ENCODE measurements at regions not wholly inside any gene's neighbourhood (a gene's known extent, or its start where the extent isn't known, plus 50 kb on each side); places are given as distances from the start of the nearest gene placed in this dataset.

GRCh38 chr13:86758116-86758515 lies 913.1 kb upstream of the SLITRK5 start:
- WGBS: 79% methylated on average over 4 of the region's 4 CpGs
- H3K36me3 ChIP-seq: no peaks in the 10 kb centered on the region
- no peak for DNase-seq (ENCODE audit: low spot score)
- H3K27me3 ChIP-seq (replicated peaks; ENCODE audit: insufficient read depth): no peaks in the 10 kb centered on the region
- no peak overlapping the region for H3K4me3 ChIP-seq
- no peaks in the 10 kb centered on the region for H3K9me3 ChIP-seq
- no peak overlapping the region for H3K27ac ChIP-seq
- no peak for TF ChIP-seq POLR2A (IDR thresholded peaks at IDR 0.05)
- TF ChIP-seq CTCF (IDR thresholded peaks at IDR 0.05): no peak
- no peak for TF ChIP-seq POLR2AphosphoS5 (IDR thresholded peaks at IDR 0.05)
- no peaks in the 10 kb centered on the region for H3K4me1 ChIP-seq (replicated peaks)
- intact Hi-C loops (cut with DNase I): no loop called here

GRCh38 chr13:86760620-86761019 lies 910.6 kb upstream of the SLITRK5 start:
- 96% methylated on average over 5 of the region's 5 CpGs for WGBS
- H3K27me3 ChIP-seq (replicated peaks; ENCODE audit: insufficient read depth): no peaks in the 10 kb centered on the region

GRCh38 chr13:86765462-86765861 lies 905.7 kb upstream of the SLITRK5 start:
- Histone ChIP-seq H3K4me1 (replicated peaks) (no peaks in the 10 kb centered on the region), H3K36me3 (no peaks in the 10 kb centered on the region), H3K9me3 (no peaks in the 10 kb centered on the region), H3K27me3 (replicated peaks; ENCODE audit: insufficient read depth) (no peaks in the 10 kb centered on the region), H3K27ac (no peak overlapping the region), H3K4me3 (no peak overlapping the region)
- no peak for TF ChIP-seq POLR2A (IDR thresholded peaks at IDR 0.05)
- no peak for TF ChIP-seq CTCF (IDR thresholded peaks at IDR 0.05)
- no peak for TF ChIP-seq POLR2AphosphoS5 (IDR thresholded peaks at IDR 0.05)
- intact Hi-C loops (cut with DNase I): no loop called here
- 73% methylated on average over 3 of the region's 3 CpGs for WGBS
- no peak for DNase-seq (ENCODE audit: low spot score)

More at GRCh38 chr13:86760620-86761019, 910.6 kb upstream of the SLITRK5 start:
- DNase-seq (ENCODE audit: low spot score): no peak
- no peaks in the 10 kb centered on the region for H3K4me1 ChIP-seq (replicated peaks)
- TF ChIP-seq CTCF (IDR thresholded peaks at IDR 0.05) (no peak), POLR2A (IDR thresholded peaks at IDR 0.05) (no peak), POLR2AphosphoS5 (IDR thresholded peaks at IDR 0.05) (no peak)
- no peaks in the 10 kb centered on the region for H3K9me3 ChIP-seq
- no peak overlapping the region for H3K27ac ChIP-seq
- intact Hi-C loops (cut with DNase I): no loop called here
- H3K36me3 ChIP-seq: no peaks in the 10 kb centered on the region
- H3K4me3 ChIP-seq: no peak overlapping the region

DNA sequence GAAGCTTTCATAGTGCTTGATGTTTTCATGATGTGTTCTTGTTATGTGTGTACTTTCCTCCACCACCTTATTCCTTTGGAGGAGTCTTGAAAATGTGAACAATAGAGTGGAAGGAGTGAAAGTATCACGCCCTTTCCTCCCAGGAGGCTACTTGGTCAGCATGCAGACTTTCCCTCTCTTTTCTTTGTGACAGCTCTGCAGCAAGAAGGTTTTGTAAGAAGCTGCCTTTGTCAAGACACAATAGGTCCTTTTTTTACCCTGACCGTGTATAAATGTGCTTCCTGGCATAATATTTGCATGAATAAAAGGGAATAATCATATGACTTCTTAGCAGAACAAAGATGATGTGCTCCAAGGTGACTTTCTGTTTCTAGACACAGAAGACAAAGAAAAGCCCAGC lies 882.6 kb upstream of the SLITRK5 start:
- Histone ChIP-seq H3K27ac (no peak overlapping the region), H3K4me3 (no peak overlapping the region), H3K36me3 (no peaks in the 10 kb centered on the region), H3K27me3 (replicated peaks; ENCODE audit: insufficient read depth) (no peaks in the 10 kb centered on the region), H3K4me1 (replicated peaks) (no peaks in the 10 kb centered on the region), H3K9me3 (no peaks in the 10 kb centered on the region)
- WGBS: 41% methylated on average over 2 of the region's 2 CpGs
- DNase-seq (ENCODE audit: low spot score): no peak
- no peak for TF ChIP-seq POLR2AphosphoS5 (IDR thresholded peaks at IDR 0.05)
- intact Hi-C loops (cut with DNase I): no loop called here

- H3K4me3 ChIP-seq: no peak overlapping the region
- no peak overlapping the region for H3K27ac ChIP-seq
- no peaks in the 10 kb centered on the region for H3K4me1 ChIP-seq (replicated peaks)
- no peak for DNase-seq (ENCODE audit: low spot score)
- TF ChIP-seq POLR2AphosphoS5 (IDR thresholded peaks at IDR 0.05) (no peak), POLR2A (IDR thresholded peaks at IDR 0.05) (no peak), CTCF (IDR thresholded peaks at IDR 0.05) (no peak)
- intact Hi-C loops (cut with DNase I): no loop called here
- H3K27me3 ChIP-seq (replicated peaks; ENCODE audit: insufficient read depth): no peaks in the 10 kb centered on the region
- no peaks in the 10 kb centered on the region for H3K36me3 ChIP-seq
- 93% methylated on average over 47 of the region's 49 CpGs for WGBS
- no peaks in the 10 kb centered on the region for H3K9me3 ChIP-seq
Observed at GRCh38 chr13:86792153-86792651, 879.0 kb upstream of the SLITRK5 start.
